ENCODE measurements at regions not wholly inside any gene's neighbourhood (a gene's known extent, or its start where the extent isn't known, plus 50 kb on each side); places are given as distances from the start of the nearest gene placed in this dataset.

DNA sequence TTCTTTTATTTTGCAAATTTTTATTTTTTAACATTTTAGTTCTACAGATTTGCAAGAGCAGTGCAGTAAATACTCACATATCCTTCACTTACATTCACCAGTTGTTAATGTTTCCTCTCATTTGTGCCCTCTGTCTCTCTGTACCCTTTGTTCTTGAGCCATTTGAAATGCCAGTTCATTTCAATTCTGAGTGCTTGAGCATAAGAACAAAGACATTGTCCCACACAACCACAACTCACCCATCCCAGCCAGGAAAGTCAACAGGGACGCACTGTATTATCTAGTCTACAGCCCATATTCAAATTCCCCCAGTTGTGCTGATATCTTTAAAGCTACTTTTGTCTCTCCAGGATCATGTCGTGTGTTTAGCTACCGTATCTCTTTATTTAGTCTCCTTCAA is 141.4 kb upstream of the SLC6A11 start:
- Histone ChIP-seq H3K27me3 (ENCODE audit: control insufficient read depth in 2 of 2, insufficient read depth in 2 of 2, low read length in 2 of 2) (no peaks in the 10 kb centered on the region), H4K20me1 (replicated peaks; ENCODE audit: control insufficient read depth, extremely low read depth, insufficient read depth, low read length) (no peaks in the 10 kb centered on the region), H3K9me3 (replicated peaks; ENCODE audit: control insufficient read depth, insufficient read depth, low read length) (no peaks in the 10 kb centered on the region), H3K27ac (ENCODE audit: insufficient read depth, low read depth, low read length) (no peak overlapping the region), H2AFZ (ENCODE audit: low read depth, low read length) (no peak overlapping the region), H3K9me1 (replicated peaks; ENCODE audit: control insufficient read depth, extremely low read depth, insufficient read depth, low read length) (no peaks in the 10 kb centered on the region), H3K4me1 (ENCODE audit: control insufficient read depth, extremely low read depth, insufficient read depth, low read length) (no peaks in the 10 kb centered on the region), H3K36me3 (ENCODE audit: control insufficient read depth in 2 of 2, extremely low read depth in 1 of 2, insufficient read depth in 2 of 2, low read length in 2 of 2) (no peaks in the 10 kb centered on the region), H3K9ac (replicated peaks; ENCODE audit: extremely low read depth, insufficient read depth, low read length) (no peak overlapping the region), H3K79me2 (ENCODE audit: control insufficient read depth, insufficient read depth, low read length) (no peaks in the 10 kb centered on the region), H3K4me2 (ENCODE audit: insufficient read depth, low read length) (no peak overlapping the region), H3K4me3 (replicated peaks in 1 of 3; ENCODE audit: insufficient read depth in 1 of 3, low read depth in 1 of 3, low read length in 3 of 3) (no peak overlapping the region)
- ChIA-PET POLR2A (no interaction called here), CTCF (no interaction called here)
- dilution Hi-C loops (cut with MboI; ENCODE audit: extremely low pct_ligation_motif_present, low sequenced_read_pairs) (no loop called here), intact Hi-C loops (cut with micrococcal nuclease) (no loop called here)
- FAIRE-seq (no peak), DNase-seq (ENCODE audit: low read depth, low spot score) (no peak)
- TF ChIP-seq FOS (IDR thresholded peaks at IDR 0.05; ENCODE audit: borderline replicate concordance, insufficient read depth, low read length) (no peak), GATA2 (IDR thresholded peaks at IDR 0.05; ENCODE audit: insufficient read depth, insufficient read length, low read depth, low read length) (no peak), POLR2AphosphoS5 (IDR thresholded peaks at IDR 0.05; ENCODE audit: insufficient read depth, low read depth, low read length) (no peak), MYC (IDR thresholded peaks at IDR 0.05; ENCODE audit: low read depth, low read length) (no peak), EZH2 (IDR thresholded peaks at IDR 0.05; ENCODE audit: borderline replicate concordance, low read depth, low read length, severe bottlenecking) (no peak), POLR2A (IDR thresholded peaks at IDR 0.05; ENCODE audit: low read depth, low read length) (no peak), JUN (IDR thresholded peaks at IDR 0.05; ENCODE audit: borderline replicate concordance, insufficient read depth, insufficient read length, low read depth) (no peak)
- TF ChIP-seq, protein P1, sequence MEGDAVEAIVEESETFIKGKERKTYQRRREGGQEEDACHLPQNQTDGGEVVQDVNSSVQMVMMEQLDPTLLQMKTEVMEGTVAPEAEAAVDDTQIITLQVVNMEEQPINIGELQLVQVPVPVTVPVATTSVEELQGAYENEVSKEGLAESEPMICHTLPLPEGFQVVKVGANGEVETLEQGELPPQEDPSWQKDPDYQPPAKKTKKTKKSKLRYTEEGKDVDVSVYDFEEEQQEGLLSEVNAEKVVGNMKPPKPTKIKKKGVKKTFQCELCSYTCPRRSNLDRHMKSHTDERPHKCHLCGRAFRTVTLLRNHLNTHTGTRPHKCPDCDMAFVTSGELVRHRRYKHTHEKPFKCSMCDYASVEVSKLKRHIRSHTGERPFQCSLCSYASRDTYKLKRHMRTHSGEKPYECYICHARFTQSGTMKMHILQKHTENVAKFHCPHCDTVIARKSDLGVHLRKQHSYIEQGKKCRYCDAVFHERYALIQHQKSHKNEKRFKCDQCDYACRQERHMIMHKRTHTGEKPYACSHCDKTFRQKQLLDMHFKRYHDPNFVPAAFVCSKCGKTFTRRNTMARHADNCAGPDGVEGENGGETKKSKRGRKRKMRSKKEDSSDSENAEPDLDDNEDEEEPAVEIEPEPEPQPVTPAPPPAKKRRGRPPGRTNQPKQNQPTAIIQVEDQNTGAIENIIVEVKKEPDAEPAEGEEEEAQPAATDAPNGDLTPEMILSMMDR (IDR thresholded peaks at IDR 0.05; ENCODE audit: extremely low read depth in 1 of 2, insufficient read depth in 1 of 2, low read depth in 1 of 2, low read length in 2 of 2) = no peak
- TF ChIP-seq, protein P2, sequence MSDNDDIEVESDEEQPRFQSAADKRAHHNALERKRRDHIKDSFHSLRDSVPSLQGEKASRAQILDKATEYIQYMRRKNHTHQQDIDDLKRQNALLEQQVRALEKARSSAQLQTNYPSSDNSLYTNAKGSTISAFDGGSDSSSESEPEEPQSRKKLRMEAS (IDR thresholded peaks at IDR 0.05; ENCODE audit: insufficient read depth, insufficient read length) = no peak
- BruUV-seq (replicated peaks) = no TSS peak
